Brain microvascular endothelial cell (primary cell): ENCODE measurements at regions not wholly inside any gene's neighbourhood (a gene's known extent, or its start where the extent isn't known, plus 50 kb on each side); places are given as distances from the start of the nearest gene placed in this dataset.
A peak's percentile ranks its signal among the peaks of the same experiment; 100 is the strongest.
"Not testable (repeated sequence)": the region's sequence is repeated elsewhere in the genome, so short reads cannot be mapped to it uniquely, and the experiment has no call there.

Experiments
- DNase-seq: peaks from one replicate; pipeline ENCODE4 v3.0.0-alpha.2; 2020
- H3K27ac ChIP-seq: fragments of 250-450 bp; sonication (Bioruptor Pico); 2 replicates; pipeline ENCODE4 v1.5.1; 2020; ENCODE audit warnings: mild to moderate bottlenecking, moderate library complexity
- H3K27me3 ChIP-seq: fragments of 250-450 bp; sonication (Bioruptor Pico); replicated peaks from 2 replicates; pipeline ENCODE4 v1.5.1; 2020; ENCODE audit warnings: mild to moderate bottlenecking
- H3K36me3 ChIP-seq: fragments of 250-450 bp; sonication (Bioruptor Pico); replicated peaks from 2 replicates; pipeline ENCODE4 v1.5.1; 2020; ENCODE audit warnings: mild to moderate bottlenecking
- H3K4me3 ChIP-seq: 2 replicates; pipeline ENCODE4 v1.5.1; 2011; ENCODE audit warnings: low read depth, mild to moderate bottlenecking, control low read depth, low read length, moderate library complexity
- CTCF ChIP-seq: IDR thresholded peaks from 2 replicates; pipeline ENCODE4 v1.5.1; 2011; ENCODE audit warnings: low read depth, mild to moderate bottlenecking, moderate library complexity, low read length, control low read depth, inconsistent platforms; ENCODE audit errors: missing control alignments
- in situ Hi-C: cut with HindIII; loops from 2 replicates; pipeline ENCODE4 v1.10.0; 2017; ENCODE audit warnings: low sequenced_read_pairs, low pct_ligation_motif_present

DNA sequence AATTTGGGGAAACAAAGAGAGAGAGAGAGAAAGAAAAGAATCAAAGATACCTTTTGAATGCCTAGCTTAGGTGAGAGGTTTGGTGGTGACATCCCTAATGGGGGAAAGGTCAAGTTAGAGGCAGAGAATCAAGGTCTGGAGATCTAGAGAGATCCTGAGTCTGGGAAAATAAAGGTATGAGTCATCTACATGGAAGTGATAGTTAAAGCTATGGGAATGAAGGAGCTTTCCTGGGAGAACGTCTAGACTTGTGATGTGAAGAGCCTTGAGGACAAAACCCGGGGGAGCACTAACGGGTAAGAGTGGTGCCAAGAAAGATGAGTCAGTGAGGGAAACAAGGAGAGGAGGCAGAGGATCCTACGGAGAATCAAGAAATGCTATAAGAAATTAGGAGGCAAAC is 110.8 kb upstream of the RUNX1 start:
- peak overlapping the region; percentile 72 for H3K27ac ChIP-seq
- no peak for TF ChIP-seq CTCF
- DNase-seq, result peak; percentile 69
- in situ Hi-C loops, result no loop called here
- no peak overlapping the region for H3K4me3 ChIP-seq
- no peaks in the 10 kb centered on the region for H3K27me3 ChIP-seq
- H3K36me3 ChIP-seq, result no peaks in the 10 kb centered on the region

DNA sequence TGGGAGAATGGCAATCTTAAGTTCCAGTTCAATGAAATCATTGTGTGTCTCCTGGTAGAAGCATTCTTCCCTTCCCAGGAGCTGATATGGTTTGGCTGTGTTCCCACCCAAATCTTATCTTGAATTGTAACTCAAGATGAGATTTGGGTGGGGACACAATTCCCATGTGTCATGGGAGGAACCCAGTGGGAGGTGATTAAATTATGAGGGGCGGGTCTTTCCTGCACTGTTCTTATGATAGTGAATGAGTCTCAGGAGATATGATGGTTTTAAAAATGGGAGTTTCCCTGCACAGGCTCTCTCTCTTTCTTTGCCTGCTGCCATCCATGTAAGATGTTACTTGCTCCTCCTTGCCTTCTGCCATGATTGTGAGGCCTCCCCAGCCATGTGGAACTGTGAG is 108.3 kb upstream of the RUNX1 start:
- H3K27me3 ChIP-seq, H3K4me3 ChIP-seq, in situ Hi-C loops, H3K36me3 ChIP-seq: not testable (repeated sequence)
- H3K27ac ChIP-seq, result peak overlapping the region; percentile 49
- peak; percentile 82 for DNase-seq

DNA sequence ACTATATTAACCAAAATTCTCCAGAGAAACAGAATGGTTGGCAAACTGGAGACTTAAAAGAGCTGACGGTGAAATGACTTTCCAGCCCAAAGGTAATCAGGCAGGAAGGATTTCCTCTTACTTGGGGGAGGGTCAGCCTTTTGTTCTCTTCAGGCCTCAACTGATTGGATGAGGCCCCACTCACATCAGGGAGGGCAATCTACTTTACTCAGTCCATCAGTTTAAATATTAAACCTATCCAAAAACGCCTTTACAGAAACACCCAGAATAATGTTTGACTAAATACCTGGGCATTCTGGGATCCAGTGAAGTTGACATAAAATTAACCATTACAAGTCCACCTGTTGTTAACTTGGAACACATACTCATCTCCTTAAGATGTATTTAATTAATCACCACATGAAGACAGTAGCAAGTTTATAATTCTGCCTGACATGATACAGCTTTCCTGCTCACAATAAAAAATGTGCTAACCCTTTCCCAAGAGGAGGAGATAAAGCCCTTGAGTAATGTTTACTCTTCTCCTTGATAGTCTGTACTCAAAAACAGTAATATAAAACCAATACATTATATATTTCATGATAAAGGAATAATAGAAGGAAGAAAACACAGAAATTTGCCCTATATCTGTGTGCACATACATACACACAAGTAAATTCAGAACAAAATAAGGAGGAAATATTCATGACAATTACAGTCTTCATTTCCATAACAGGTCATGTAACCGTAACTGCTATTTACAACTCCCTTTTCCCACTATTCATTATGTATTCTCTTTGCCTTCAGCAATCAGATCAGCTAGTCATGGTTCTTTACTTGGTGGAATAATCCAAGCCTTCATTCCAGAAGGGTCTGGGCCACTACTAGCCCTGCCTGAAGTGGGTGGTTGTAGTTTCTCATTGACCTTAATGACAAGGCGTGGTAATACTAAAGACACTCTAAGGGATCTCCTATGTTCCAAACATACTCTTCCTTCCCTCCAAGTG is 107.5 kb upstream of the RUNX1 start:
- in situ Hi-C loops, result no loop called here
- no peak for TF ChIP-seq CTCF
- Histone ChIP-seq H3K36me3 (no peaks in the 10 kb centered on the region), H3K27me3 (no peaks in the 10 kb centered on the region), H3K27ac (peak overlapping the region; percentile 49), H3K4me3 (no peak overlapping the region)
- no peak for DNase-seq

DNA sequence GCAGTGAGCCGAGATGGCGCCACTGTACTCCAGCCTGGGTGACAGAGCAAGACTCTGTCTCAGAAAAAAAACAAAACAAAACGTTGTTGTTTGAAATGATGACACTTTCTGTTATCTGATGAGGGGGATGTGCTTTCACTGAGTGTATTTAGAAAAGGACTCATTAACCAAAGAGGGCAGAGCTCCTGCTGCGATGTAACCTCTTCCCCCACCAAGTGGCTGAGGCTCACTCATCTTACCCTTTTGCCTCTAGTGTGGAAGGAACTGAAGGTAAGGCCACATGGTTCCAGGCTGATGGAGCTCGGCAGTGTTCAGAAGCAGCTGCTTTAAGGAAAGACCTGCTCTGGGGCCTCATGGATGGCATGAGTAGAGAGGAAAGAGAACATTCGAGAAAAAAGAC is 105.7 kb upstream of the RUNX1 start:
- Histone ChIP-seq H3K4me3 (no peak overlapping the region), H3K27ac (no peak overlapping the region), H3K36me3 (no peaks in the 10 kb centered on the region), H3K27me3 (no peaks in the 10 kb centered on the region)
- DNase-seq, result no peak
- no peak for TF ChIP-seq CTCF
- in situ Hi-C loops, result no loop called here

- no peak overlapping the region for H3K4me3 ChIP-seq
- no peak overlapping the region for H3K27ac ChIP-seq
- in situ Hi-C loops, result no loop called here
- no peaks in the 10 kb centered on the region for H3K27me3 ChIP-seq
- peak; percentile 43 for DNase-seq
- no peaks in the 10 kb centered on the region for H3K36me3 ChIP-seq
- TF ChIP-seq CTCF, result no peak
Measured at GRCh38 chr21:35153671-35154070, 104.6 kb upstream of the RUNX1 start.

DNA sequence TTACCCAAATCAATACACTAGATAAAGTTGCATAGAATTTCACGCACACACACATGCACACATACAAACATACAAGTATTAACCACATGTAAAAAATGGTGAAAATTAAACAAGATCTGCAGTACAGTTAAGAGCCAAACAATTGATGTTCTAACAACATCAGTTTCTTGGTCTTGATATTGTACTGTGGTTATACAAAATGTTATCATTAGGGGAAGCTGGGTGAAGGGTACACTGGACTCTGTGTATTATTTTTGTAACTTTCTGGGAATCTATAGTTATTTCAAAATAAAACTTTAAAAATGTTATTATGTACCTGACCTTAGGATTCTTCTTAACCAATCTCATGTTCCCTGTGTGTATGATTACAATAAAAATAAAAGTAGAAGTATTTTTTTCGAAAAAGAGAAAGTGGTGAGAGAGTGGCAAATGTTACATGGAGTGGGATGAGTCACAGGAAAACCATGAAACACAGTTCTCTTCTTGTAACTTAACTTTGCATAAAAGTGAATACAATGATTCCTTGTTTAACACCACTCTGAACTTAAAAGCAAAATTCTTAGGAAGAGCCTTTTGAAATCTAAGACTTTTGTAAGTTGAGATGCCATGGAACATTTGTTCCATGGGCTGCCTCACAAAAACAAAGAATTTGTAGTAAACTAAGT is 101.6 kb upstream of the RUNX1 start:
- in situ Hi-C loops, result no loop called here
- Histone ChIP-seq H3K36me3 (no peaks in the 10 kb centered on the region), H3K4me3 (no peak overlapping the region), H3K27me3 (no peaks in the 10 kb centered on the region), H3K27ac (peak overlapping the region; percentile 56)
- no peak for DNase-seq
- TF ChIP-seq CTCF, result no peak
